GM12875 (cell line): ENCODE measurements at regions not wholly inside any gene's neighbourhood (a gene's known extent, or its start where the extent isn't known, plus 50 kb on each side); places are given as distances from the start of the nearest gene placed in this dataset.
"Not testable (repeated sequence)": the region's sequence is repeated elsewhere in the genome, so short reads cannot be mapped to it uniquely, and the experiment has no call there.

Experiments used
- H3K4me3 ChIP-seq: one replicate; pipeline ENCODE4 v1.5.1; 2011; ENCODE audit warnings: low read depth, low read length, control low read depth
- CTCF ChIP-seq: IDR thresholded peaks from 2 replicates; pipeline ENCODE4 v1.5.1; 2011; ENCODE audit warnings: low read depth, mild to moderate bottlenecking, control low read depth, inconsistent platforms, low read length, moderate library complexity, borderline replicate concordance; ENCODE audit not compliant: insufficient read depth

DNA sequence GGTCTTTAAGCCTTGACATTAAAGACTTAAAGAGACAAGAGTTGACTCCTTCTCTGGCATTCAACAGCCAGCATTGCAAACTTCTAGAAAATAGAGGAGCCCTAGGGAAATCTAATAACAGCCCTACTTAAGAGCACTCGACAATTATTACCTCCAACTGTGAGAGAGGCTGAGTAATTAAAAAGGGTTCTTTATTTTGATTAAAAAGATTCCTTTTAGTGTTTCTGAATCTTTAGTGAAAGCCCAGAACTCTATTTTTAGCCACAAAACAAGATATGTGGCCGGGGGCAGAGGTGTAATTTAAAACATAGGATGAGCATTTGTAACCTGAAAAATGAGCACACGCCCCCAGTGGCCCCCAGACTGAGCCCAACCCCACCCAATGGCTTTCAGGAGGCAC, 222.3 kb downstream of the SMAD2 start:
- H3K4me3 ChIP-seq, result no peak overlapping the region
- no peak for TF ChIP-seq CTCF

DNA sequence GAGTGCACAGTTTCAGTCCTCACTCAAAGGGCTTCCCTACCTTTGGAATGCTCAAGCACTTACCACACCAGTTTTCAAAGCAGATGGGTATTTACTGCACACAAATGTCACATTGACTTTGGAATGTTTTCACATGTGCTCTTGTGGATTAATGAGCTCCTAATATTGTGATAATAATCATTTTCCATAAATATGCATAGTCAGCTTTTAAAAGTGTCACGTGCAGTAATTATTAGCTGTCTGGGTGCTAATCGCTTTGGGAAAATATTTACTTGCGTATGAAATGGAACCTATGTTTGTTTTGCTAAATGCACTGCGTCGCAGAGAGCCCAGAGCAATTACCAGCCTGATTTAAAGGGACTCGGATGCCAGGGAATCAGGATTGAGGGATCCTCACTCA, 229.3 kb downstream of the SMAD2 start:
- no peak overlapping the region for H3K4me3 ChIP-seq
- TF ChIP-seq CTCF, result no peak

DNA sequence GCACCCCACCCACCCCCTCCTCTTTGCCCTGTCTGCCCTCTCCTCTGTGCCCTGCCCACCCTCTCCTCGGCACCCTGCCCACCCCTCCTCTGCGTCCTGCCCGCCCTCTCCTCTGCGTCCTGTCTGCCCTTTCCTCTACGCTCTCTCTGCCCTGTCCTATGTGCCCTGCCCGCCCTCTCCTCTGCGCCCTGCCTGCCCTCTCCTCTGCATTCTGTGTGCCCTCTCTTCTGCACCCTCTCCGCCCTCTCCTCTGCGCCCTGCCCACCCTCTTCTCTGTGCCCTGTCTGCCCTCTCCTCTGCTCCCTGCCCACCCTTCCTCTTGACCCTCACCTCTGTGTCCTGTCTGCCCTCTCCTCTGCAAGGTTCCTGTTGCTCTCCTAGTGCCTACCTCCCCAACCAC, 233.6 kb downstream of the SMAD2 start:
- H3K4me3 ChIP-seq, result no peak overlapping the region
- no peak for TF ChIP-seq CTCF

GRCh38 chr18:47691611-47692010, 238.8 kb downstream of the SMAD2 start:
- H3K4me3 ChIP-seq, result no peak overlapping the region
- no peak for TF ChIP-seq CTCF

- not testable (repeated sequence) for H3K4me3 ChIP-seq
Observed at GRCh38 chr18:47690778-47691177, 239.7 kb downstream of the SMAD2 start.

DNA sequence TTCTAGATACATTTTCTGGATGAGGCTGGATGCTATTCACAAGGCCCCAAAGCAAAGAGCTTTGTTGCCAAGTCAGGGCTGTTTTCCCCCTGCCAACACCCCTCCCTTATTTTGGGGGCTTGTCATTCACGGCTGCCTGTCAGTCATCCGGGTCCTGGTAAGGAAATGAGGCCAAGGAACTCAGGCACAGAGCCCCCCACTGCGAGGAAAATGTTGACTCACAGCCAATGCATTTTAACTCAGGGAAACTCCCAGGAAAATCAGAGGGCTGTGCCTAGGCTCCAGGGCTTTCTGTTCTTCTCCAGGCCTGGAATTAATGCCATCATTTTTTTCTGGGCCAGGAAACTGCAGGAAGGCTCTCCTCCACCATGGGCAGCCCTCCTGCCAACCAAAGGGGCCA, 241.1 kb downstream of the SMAD2 start:
- H3K4me3 ChIP-seq, result no peak overlapping the region
- TF ChIP-seq CTCF, result no peak

- H3K4me3 ChIP-seq, result no peak overlapping the region
- TF ChIP-seq CTCF, result no peak
Observed at GRCh38 chr18:47686806-47687205, 243.7 kb downstream of the SMAD2 start.

DNA sequence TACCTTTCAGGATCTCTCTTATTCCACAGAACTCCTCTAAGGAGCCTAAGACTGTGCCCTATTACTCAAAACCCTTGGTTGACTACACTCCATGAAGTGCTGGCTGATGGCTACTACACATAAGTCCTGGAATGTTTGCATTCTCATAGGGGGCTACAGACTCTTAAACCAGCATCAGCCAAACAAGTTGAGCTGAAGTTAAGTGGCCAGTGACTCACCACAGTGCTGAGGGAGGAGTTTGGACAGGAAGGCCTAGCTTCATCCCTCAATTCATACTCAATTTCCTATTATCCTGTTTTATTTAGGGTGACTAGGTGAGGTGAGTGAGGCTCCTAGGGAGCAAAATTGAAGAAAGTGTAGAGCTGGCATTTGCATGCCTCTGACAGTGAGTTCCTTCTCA, 246.7 kb downstream of the SMAD2 start:
- H3K4me3 ChIP-seq, result no peak overlapping the region

More for the DNA sequence above, 246.7 kb downstream of the SMAD2 start:
- no peak for TF ChIP-seq CTCF
